OCI-LY1 (cell line): ENCODE measurements at regions not wholly inside any gene's neighbourhood (a gene's known extent, or its start where the extent isn't known, plus 50 kb on each side); places are given as distances from the start of the nearest gene placed in this dataset.
"Not testable (repeated sequence)": the region's sequence is repeated elsewhere in the genome, so short reads cannot be mapped to it uniquely, and the experiment has no call there.

Experiments
- CTCF ChIP-seq: fragments of 200-600 bp; sonication (generic), shearing (Covaris generic); IDR thresholded peaks from 2 replicates; pipeline ENCODE4 v1.5.1; 2017; ENCODE audit warnings: mild to moderate bottlenecking, antibody characterized with exemption, low read length, moderate library complexity, mixed read lengths
- EZH2 ChIP-seq: fragments of 200-600 bp; sonication (generic), shearing (Covaris generic); IDR thresholded peaks from 2 replicates; pipeline ENCODE4 v1.8.0; 2017; ENCODE audit warnings: borderline replicate concordance, mixed run types, mild to moderate bottlenecking, antibody characterized with exemption, low read length, moderate library complexity, mixed read lengths

GRCh38 chr18:14295081-14295480, 162.8 kb upstream of the ZNF519 start:
- not testable (repeated sequence) for TF ChIP-seq CTCF, EZH2
